Endothelial cell of umbilical vein (primary cell): ENCODE measurements at regions not wholly inside any gene's neighbourhood (a gene's known extent, or its start where the extent isn't known, plus 50 kb on each side); places are given as distances from the start of the nearest gene placed in this dataset.

Experiments used
- BruUV-seq: library from RNA; stranded (reverse); fragments of 400-500 nt; replicated peaks from 2 replicates; lab custom pipeline; 2021; lab: Mats Ljungman, UMichigan
- CTCF ChIA-PET: fragments of 300-600, 350-600 bp; sonication (Branson Sonifier 250); formaldehyde crosslinking; loops from one replicate; lab custom pipeline; 2021; ENCODE audit warnings: antibody characterized with exemption, inconsistent platforms; lab: Charles Lee
- POLR2A ChIA-PET: fragments of 300-600, 350-600 bp; sonication (Branson Sonifier 250); formaldehyde crosslinking; loops from one replicate; lab custom pipeline; 2021; ENCODE audit warnings: antibody characterized with exemption, inconsistent platforms; lab: Charles Lee
- DNase-seq: peaks from one replicate; pipeline ENCODE4 v3.0.0-alpha.2; 2011; ENCODE audit warnings: low read depth, low spot score
- FAIRE-seq: peaks from 2 replicates; lab custom pipeline; 2011; peaks lifted over from hg19 to GRCh38; lab: Jason Lieb, UNC
- H2AFZ ChIP-seq: 2 replicates; pipeline ENCODE4 v1.6.0; 2012; ENCODE audit warnings: low read depth, low read length, control low read depth, inconsistent platforms
- H3K27ac ChIP-seq: 2 replicates; pipeline ENCODE4 v1.5.1; 2011; ENCODE audit warnings: low read depth, mild to moderate bottlenecking, control low read depth, low read length, moderate library complexity; ENCODE audit not compliant: insufficient read depth
- H3K27me3 ChIP-seq, 2 experiments: 2 replicates each; pipeline versions ENCODE4 v1.6.0 to v1.6.1; 2011; ENCODE audit warnings: low read length in 2 of 2, mixed read lengths in 1 of 2; ENCODE audit not compliant: control insufficient read depth in 2 of 2, insufficient read depth in 2 of 2
- H3K36me3 ChIP-seq, 2 experiments: 2 replicates in 1 of 2; 3 replicates in 1 of 2; pipeline ENCODE4 v1.5.1; 2011; ENCODE audit warnings: low read length in 2 of 2, mild to moderate bottlenecking in 1 of 2, moderate library complexity in 1 of 2; ENCODE audit not compliant: control insufficient read depth in 2 of 2, insufficient read depth in 2 of 2; ENCODE audit errors: extremely low read depth in 1 of 2
- H3K4me1 ChIP-seq: 3 replicates; pipeline ENCODE4 v1.5.1; 2011; ENCODE audit warnings: mild to moderate bottlenecking, low read length; ENCODE audit not compliant: control insufficient read depth, insufficient read depth; ENCODE audit errors: extremely low read depth
- H3K4me2 ChIP-seq: 2 replicates; pipeline ENCODE4 v1.6.1; 2011; ENCODE audit warnings: low read length, control low read depth, mixed read lengths; ENCODE audit not compliant: insufficient read depth
- H3K4me3 ChIP-seq, 3 experiments: fragments of 200-600 bp in 1 of 3; sonication (generic), shearing (Covaris generic) in 1 of 3; replicated peaks in 1 of 3; 2 replicates each; pipeline ENCODE4 v1.5.1; 2011 to 2016; ENCODE audit warnings: control low read depth in 3 of 3, low read length in 3 of 3, mild to moderate bottlenecking in 2 of 3, inconsistent platforms in 1 of 3, low read depth in 1 of 3, moderate library complexity in 1 of 3; ENCODE audit not compliant: insufficient read depth in 1 of 3
- H3K79me2 ChIP-seq: 2 replicates; pipeline ENCODE4 v1.6.0; 2012; ENCODE audit warnings: low read length, inconsistent platforms; ENCODE audit not compliant: control insufficient read depth, insufficient read depth
- H3K9ac ChIP-seq: replicated peaks from 2 replicates; pipeline ENCODE3; 2011; ENCODE audit warnings: low read length, control low read depth; ENCODE audit not compliant: insufficient read depth; ENCODE audit errors: extremely low read depth
- H3K9me1 ChIP-seq: replicated peaks from 3 replicates; pipeline ENCODE4 v1.6.0; 2011; ENCODE audit warnings: mild to moderate bottlenecking, low read length; ENCODE audit not compliant: control insufficient read depth, insufficient read depth; ENCODE audit errors: extremely low read depth
- H3K9me3 ChIP-seq: replicated peaks from 2 replicates; pipeline ENCODE4 v1.5.1; 2012; ENCODE audit warnings: low read length, inconsistent platforms; ENCODE audit not compliant: control insufficient read depth, insufficient read depth
- H4K20me1 ChIP-seq: replicated peaks from 2 replicates; pipeline ENCODE3; 2011; ENCODE audit warnings: mild to moderate bottlenecking, low read length; ENCODE audit not compliant: control insufficient read depth, insufficient read depth; ENCODE audit errors: extremely low read depth
- CTCF ChIP-seq, 2 donors: IDR thresholded peaks; 1 replicate in 1 of 2; 2 replicates in 1 of 2; pipeline ENCODE4 v1.5.1; 2011; ENCODE audit warnings: low read length in 2 of 2, mild to moderate bottlenecking in 2 of 2, moderate library complexity in 2 of 2, control low read depth in 1 of 2, inconsistent platforms in 1 of 2, low read depth in 1 of 2; ENCODE audit not compliant: insufficient read depth in 1 of 2; ENCODE audit errors: extremely low read depth in 1 of 2
- EZH2 ChIP-seq: IDR thresholded peaks from 2 replicates; pipeline ENCODE4 v1.6.1; 2012; ENCODE audit warnings: borderline replicate concordance, low read depth, mild to moderate bottlenecking, moderate library complexity, low read length, inconsistent platforms; ENCODE audit not compliant: severe bottlenecking
- FOS ChIP-seq: IDR thresholded peaks from 2 replicates; pipeline ENCODE4 v1.6.1; 2011; ENCODE audit warnings: mild to moderate bottlenecking, low read length, moderate library complexity, borderline replicate concordance; ENCODE audit not compliant: insufficient read depth
- GATA2 ChIP-seq: IDR thresholded peaks from 2 replicates; pipeline ENCODE4 v1.7.0; 2011; ENCODE audit warnings: low read depth, mild to moderate bottlenecking, moderate library complexity, mixed read lengths, low read length; ENCODE audit not compliant: insufficient read length, insufficient read depth
- JUN ChIP-seq: IDR thresholded peaks from 2 replicates; pipeline ENCODE4 v1.6.1; 2011; ENCODE audit warnings: borderline replicate concordance, low read depth; ENCODE audit not compliant: insufficient read length, insufficient read depth
- MAX ChIP-seq: IDR thresholded peaks from 2 replicates; pipeline ENCODE4 v1.6.1; 2011; ENCODE audit not compliant: insufficient read depth, insufficient read length
- MYC ChIP-seq: IDR thresholded peaks from one replicate; pipeline ENCODE4 v1.6.1; 2011; ENCODE audit warnings: mild to moderate bottlenecking, low read depth, low read length
- POLR2A ChIP-seq: IDR thresholded peaks from 2 replicates; pipeline ENCODE4 v1.6.1; 2012; ENCODE audit warnings: low read depth, mild to moderate bottlenecking, control low read depth, low read length
- POLR2AphosphoS5 ChIP-seq: IDR thresholded peaks from 2 replicates; pipeline ENCODE4 v1.6.1; 2012; ENCODE audit warnings: low read depth, mild to moderate bottlenecking, control low read depth, low read length, moderate library complexity; ENCODE audit not compliant: insufficient read depth
- dilution Hi-C: fragments of 300-500 bp; cut with MboI; formaldehyde crosslinking; loops from one replicate; pipeline ENCODE4 v1.15.0; 2019; ENCODE audit warnings: low sequenced_read_pairs; ENCODE audit not compliant: extremely low pct_ligation_motif_present
- intact Hi-C: fragments of 100-400 bp; cut with micrococcal nuclease; formaldehyde crosslinking; loops from one replicate; pipeline ENCODE4 v1.10.0; 2022

- FAIRE-seq (no peak), DNase-seq (no peak)
- ChIA-PET CTCF (no interaction called here), POLR2A (no interaction called here)
- H3K4me1 ChIP-seq, result no peaks in the 10 kb centered on the region
- no peak overlapping the region for H3K27ac ChIP-seq
- no peak overlapping the region for H3K4me2 ChIP-seq
- intact Hi-C loops (no loop called here), dilution Hi-C loops (no loop called here)
- BruUV-seq, result no TSS peak
- H3K9me3 ChIP-seq, result no peaks in the 10 kb centered on the region
- no peak overlapping the region for H2AFZ ChIP-seq
- H3K9me1 ChIP-seq, result no peaks in the 10 kb centered on the region
- no peak overlapping the region for H3K9ac ChIP-seq
- no peaks in the 10 kb centered on the region for H3K36me3 ChIP-seq
- no peak overlapping the region for H3K4me3 ChIP-seq
- no peaks in the 10 kb centered on the region for H3K79me2 ChIP-seq
- no peak for TF ChIP-seq JUN
- TF ChIP-seq GATA2, result no peak
- no peak for TF ChIP-seq FOS
- no peak for TF ChIP-seq POLR2A
- TF ChIP-seq EZH2, result no peak
- TF ChIP-seq MAX, result no peak
- TF ChIP-seq MYC, result no peak
- TF ChIP-seq POLR2AphosphoS5, result no peak
- TF ChIP-seq CTCF (IDR thresholded peaks at IDR 0.05; ENCODE audit: extremely low read depth in 1 of 2, insufficient read depth in 1 of 2, low read depth in 1 of 2, low read length in 2 of 2), result no peak
- H4K20me1 ChIP-seq, result no peaks in the 10 kb centered on the region
- H3K27me3 ChIP-seq, result no peaks in the 10 kb centered on the region
These were observed 301.4 kb upstream of the PDGFD start for GRCh38 chr11:104465321-104465720.
